ENCODE measurements at regions not wholly inside any gene's neighbourhood (a gene's known extent, or its start where the extent isn't known, plus 50 kb on each side); places are given as distances from the start of the nearest gene placed in this dataset.

- no peak for DNase-seq
Observed at GRCh38 chr10:2121315-2121714, 384.0 kb upstream of the ADARB2 start.

- no peak for DNase-seq
Observed at GRCh38 chr10:2120746-2121145, 383.4 kb upstream of the ADARB2 start.

DNA sequence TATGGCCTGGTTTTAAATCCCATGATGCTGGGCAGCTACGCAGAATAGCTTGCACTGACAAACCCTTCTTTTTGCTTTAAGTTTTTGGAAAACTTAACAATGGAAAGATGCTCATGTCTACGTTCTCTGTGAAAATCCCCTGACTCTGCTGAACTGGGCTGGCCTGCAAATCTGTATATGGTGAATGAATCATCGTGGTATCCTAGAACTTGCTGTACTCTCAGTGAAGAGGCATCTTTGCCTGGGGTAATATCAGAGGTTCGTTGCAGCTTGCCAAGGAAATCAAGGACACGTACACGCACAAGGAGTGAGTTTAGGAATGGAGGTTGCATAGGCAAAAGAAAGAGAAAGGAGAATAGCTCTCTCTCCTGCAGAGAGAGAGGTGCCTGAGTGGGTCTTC lies 382.0 kb upstream of the ADARB2 start:
- DNase-seq, result no peak

- DNase-seq, result no peak
Observed at GRCh38 chr10:2118201-2118600, 380.9 kb upstream of the ADARB2 start.

DNA sequence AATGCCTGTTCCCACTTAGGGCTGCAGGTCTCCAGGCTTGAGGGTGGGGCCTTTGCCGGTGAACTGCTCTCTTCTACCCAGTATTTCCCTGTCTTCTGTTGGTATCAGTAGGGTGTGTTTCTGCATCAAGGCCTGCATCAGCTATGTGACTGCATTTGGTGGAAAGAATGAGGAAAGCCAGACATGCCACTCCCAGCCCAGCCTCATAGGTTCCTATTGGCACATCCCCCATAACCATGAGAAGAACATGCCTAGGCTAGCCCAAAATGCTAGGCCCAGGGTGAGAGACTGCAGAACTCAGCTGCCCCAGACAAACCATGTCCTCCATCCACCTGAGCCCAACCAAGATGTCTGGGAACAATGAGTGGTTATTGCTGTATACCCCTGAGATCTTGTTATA lies 380.3 kb upstream of the ADARB2 start:
- DNase-seq, result no peak

- DNase-seq, result no peak
Observed at GRCh38 chr10:2111965-2112364, 374.6 kb upstream of the ADARB2 start.

DNA sequence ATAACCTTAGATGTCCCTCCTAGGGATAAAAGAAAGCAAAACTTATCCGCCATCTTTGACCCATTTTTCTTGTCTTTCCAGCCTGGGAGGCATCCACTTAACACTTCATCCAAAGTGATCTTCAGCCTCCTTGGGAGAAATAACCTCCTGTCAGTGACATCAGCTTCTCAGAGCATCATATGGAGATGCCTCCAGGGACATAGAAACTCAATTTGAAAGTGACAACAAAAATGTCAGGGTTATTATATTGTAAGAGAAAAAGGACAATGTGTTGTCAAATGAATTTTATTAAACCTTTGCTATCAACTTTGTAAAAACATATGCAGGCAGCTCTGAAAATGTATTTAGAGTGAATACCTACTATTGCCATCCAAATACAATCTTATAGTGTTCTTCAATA lies 371.2 kb upstream of the ADARB2 start:
- no peak for DNase-seq

DNA sequence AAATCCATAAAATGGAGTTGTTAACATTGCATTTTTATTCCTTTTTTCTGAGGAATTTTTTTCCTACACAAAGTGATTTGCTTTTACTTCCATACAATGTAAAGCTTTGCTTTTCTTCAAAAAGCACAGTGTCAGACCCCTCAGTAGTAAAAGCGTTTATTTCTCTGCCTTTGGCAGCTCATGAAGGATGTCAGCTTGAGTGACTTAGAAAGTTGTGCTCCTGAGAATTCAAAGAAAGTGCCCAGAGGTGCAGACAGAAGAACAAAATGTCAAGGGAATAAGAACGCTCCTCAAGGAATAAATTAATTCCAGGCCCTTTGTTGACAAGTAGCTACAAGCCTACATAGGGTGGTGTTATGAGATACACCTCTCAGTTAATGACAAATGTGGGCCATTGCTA lies 369.3 kb upstream of the ADARB2 start:
- DNase-seq, result no peak

- no peak for DNase-seq
Observed at GRCh38 chr10:2099321-2099720, 362.0 kb upstream of the ADARB2 start.

GRCh38 chr10:2097937-2098336 lies 360.6 kb upstream of the ADARB2 start:
- DNase-seq, result no peak

GRCh38 chr10:2094171-2094570 lies 356.8 kb upstream of the ADARB2 start:
- DNase-seq, result no peak

GRCh38 chr10:2083591-2083990 lies 346.3 kb upstream of the ADARB2 start:
- DNase-seq, result no peak

DNA sequence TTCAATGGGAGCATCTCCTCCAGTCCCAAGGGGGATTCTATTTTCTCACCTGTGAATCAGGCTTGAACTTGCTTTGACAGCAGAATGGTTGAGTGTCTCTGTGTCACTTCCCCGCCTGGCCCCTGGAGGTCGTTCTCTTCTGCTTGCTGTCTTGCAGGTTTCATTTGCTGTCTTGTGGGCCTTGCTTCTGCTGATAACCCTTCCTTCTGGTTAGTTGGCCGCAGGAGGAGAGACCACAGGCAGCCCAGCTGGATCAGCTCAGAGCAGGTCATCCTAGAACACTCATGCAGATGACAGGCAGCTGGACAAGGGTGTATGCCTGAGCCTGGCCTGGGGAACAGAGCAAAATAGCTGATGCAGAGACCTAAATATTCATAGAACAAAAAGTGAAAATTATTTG lies 344.2 kb upstream of the ADARB2 start:
- DNase-seq, result no peak

DNA sequence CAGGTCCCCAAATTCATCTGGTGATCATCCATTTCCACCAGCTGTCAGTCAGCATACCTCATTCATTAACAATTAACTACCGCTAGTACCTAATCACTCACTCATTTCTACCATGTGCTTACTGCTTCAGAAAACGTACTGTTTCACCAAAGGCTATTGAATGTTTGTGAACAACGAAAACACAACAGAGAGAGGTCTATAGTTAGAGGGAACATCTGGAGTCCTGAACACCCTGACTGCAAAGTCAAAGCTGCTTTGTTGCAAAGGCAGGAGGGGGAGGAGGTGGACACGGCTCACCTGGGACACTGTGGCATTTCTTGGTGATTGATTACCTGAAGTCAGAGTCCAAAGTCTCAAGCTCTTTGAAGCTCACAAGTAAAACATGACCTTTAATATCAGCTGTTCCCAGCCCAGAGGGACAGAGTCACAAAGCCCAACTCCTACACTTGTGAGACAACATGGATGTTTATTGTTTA lies 342.3 kb upstream of the ADARB2 start:
- no peak for DNase-seq

DNA sequence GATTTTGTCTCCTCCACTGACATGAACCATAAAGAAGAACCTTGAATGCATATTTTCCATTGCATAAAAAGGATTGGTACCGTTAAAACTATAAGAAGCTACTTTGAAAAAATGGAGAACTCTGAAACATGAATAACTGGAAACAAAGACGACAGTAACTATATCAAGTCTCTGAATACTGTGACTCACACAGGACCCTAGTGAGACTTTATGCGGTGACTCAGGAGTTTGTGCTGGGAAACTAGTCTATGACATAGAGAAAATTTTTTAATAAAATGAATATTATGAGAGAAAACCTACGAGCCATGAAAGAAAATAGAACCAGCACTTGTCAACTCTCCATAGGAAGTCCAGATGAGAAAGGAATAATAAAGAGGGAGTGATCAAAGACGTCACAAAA lies 339.9 kb upstream of the ADARB2 start:
- DNase-seq, result no peak

- no peak for DNase-seq
Observed at GRCh38 chr10:2076528-2076927, 339.2 kb upstream of the ADARB2 start.

DNA sequence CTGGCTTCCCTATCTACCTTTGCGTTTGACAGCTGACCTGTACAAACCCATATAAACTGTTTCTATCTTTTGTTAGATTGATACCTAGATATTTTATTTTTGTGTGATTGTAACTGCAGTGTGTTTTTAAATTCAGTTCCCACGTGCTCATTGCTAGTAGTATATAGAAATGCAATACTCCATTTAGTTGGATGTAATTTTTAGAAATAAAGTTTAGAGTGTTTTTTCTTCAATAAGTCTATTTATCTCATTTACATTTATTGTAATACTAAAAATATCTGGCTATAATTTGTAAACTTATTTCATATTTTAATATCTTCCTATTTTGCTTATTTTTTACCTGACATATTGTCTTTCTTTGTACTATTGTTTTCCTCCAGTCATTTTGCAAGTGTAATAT lies 329.7 kb upstream of the ADARB2 start:
- no peak for DNase-seq

DNA sequence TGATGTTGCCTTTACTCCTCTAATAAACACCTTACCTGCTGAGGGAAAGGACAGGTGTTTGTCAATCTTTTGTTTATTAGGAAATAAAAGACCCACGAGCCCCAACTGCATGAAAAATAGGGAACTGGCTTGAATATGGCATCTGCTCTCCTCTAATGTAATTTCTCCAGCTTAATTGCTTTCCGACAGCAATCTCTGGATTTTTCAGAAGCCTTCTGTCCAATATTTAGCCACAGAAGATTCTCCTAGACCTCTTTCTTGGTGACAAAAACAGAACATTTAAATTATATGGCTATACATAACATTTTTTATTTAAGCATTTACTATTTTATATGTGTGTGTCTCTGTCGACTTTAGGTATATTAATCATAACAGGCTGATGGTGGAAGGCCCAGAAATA lies 317.4 kb upstream of the ADARB2 start:
- DNase-seq, result no peak

DNA sequence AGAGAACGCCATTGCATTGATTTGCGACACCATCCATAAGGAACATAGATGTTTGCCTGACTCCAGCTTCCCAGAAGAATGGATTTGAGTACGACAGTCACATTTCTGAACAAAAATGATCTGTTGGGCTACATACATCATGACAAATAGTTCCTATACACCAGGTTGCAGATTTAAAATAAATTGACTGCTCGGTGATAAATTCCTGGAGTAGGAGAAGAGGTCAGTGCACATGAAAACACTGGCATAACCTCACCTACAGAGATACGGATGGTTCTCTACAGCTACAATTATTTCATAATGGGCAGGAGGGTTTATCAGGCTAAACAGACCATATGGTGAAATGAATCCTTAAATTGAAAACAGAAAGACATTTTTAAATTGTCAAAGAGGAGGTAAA lies 316.5 kb upstream of the ADARB2 start:
- no peak for DNase-seq

- no peak for DNase-seq
Observed at GRCh38 chr10:2051108-2051507, 313.8 kb upstream of the ADARB2 start.

DNA sequence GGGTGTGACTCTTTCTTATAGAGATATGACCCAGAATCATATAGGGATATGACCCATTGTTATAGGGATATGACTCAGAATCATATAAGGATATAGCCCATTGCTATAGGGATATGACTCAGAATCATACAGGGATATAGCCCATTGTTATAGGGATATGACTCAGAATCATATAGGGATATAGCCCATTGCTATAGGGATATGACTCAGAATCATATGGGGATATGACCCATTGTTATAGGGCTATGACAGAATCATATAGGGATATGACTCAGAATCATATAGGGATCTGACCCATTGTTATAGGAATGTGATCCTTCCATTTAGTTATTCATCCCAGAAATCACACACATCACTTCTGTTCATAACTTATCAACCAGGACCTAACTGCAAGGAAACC lies 312.2 kb upstream of the ADARB2 start:
- no peak for DNase-seq

DNA sequence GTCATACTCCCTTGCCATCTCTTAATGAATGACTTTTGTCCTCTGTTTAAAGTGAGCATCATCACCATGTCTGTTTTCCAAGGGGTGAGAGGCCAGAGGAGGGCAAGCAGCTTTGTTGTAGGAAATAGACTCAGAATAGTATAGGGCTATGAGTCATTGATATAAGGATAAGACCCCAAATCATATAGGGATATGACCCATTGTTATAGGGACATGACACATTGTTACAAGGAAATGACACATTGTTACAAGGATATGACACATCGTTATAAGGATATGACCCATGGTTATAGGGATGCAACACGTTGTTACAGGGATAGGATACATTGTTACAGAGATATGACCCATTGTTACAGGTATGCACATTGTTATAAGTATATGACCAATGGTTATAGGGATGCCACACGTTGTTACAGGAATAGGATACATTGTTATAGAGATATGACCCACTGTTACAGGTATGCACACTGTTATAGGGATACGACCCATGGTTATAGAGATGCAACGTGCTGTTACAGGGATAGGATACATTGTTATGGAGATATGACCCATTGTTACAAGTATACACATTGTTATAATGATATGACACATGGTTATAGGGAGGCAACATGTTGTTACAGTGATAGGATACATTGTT lies 311.1 kb upstream of the ADARB2 start:
- no peak for DNase-seq

DNA sequence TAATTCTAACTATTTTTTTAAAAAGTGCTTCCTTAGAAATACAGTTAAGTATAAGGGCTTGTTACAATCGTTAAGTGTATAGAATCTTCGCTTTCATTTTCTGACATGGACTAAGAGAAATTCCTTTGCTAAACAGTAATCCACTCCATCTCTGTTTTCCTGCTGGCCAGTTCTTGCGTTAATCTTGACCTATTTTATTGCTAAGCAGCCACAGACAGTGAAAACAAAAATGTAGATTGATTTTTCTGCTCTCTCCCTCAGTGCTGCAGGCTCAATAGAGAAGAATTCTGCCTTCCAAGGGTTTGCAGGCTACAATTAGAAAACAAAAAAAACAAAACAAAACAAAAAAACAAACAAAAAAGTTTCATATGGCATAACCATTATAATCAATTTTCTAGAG lies 310.4 kb upstream of the ADARB2 start:
- DNase-seq, result peak in 1 of 51 donors; percentile 1

- no peak for DNase-seq
Observed at GRCh38 chr10:2043379-2043778, 306.1 kb upstream of the ADARB2 start.

All from hypothalamus (tissue), 51 donors.